GM10266 (cell line): ENCODE measurements at regions not wholly inside any gene's neighbourhood (a gene's known extent, or its start where the extent isn't known, plus 50 kb on each side); places are given as distances from the start of the nearest gene placed in this dataset.

Source experiments
- DNase-seq: peaks from one replicate; pipeline ENCODE4 v3.0.0; 2012; ENCODE audit errors: extremely low spot score
- CTCF ChIP-seq: IDR thresholded peaks from 2 replicates; pipeline ENCODE4 v1.5.1; 2012; ENCODE audit warnings: mild to moderate bottlenecking, low read depth; ENCODE audit not compliant: control insufficient read depth, insufficient read depth; ENCODE audit errors: missing control alignments

- DNase-seq: no peak
- TF ChIP-seq CTCF: no peak
Observed at GRCh38 chr16:5364186-5364585, 266.6 kb upstream of the EEF2KMT start.

GRCh38 chr16:5361322-5361721 is 263.7 kb upstream of the EEF2KMT start:
- no peak for DNase-seq
- TF ChIP-seq CTCF: no peak

- TF ChIP-seq CTCF: no peak
- no peak for DNase-seq
Observed at GRCh38 chr16:5354645-5355044, 257.1 kb upstream of the EEF2KMT start.

GRCh38 chr16:5349670-5350517 is 252.3 kb upstream of the EEF2KMT start:
- no peak for DNase-seq
- TF ChIP-seq CTCF: no peak

GRCh38 chr16:5349101-5349500 is 251.5 kb upstream of the EEF2KMT start:
- no peak for TF ChIP-seq CTCF
- no peak for DNase-seq

- DNase-seq: no peak
- TF ChIP-seq CTCF: no peak
Observed at GRCh38 chr16:5347561-5347960, 250.0 kb upstream of the EEF2KMT start.

- TF ChIP-seq CTCF: no peak
- DNase-seq: no peak
Observed at GRCh38 chr16:5336941-5337340, 239.3 kb upstream of the EEF2KMT start.
